ENCODE measurements at regions not wholly inside any gene's neighbourhood (a gene's known extent, or its start where the extent isn't known, plus 50 kb on each side); places are given as distances from the start of the nearest gene placed in this dataset.

DNA sequence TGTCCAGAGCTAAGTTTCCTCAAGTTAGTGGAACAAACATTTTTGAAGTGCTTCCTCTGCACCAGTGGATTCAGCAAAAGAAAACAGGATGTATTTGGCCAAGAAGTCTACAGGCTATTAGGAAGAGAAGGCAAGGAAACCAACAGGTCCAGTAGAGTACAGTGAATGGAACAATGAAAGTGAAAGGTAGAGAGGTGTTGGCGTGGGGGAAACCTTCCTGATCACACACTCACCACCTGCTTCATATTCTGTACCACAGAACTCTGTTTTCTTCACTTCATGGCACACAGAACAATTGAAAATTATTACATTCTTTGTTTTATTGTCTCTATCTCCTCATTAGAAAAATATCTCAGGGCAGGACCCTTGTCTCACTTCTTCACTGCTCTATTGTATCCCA lies 417.4 kb upstream of the FMR1 start:
- TF ChIP-seq, protein P1, sequence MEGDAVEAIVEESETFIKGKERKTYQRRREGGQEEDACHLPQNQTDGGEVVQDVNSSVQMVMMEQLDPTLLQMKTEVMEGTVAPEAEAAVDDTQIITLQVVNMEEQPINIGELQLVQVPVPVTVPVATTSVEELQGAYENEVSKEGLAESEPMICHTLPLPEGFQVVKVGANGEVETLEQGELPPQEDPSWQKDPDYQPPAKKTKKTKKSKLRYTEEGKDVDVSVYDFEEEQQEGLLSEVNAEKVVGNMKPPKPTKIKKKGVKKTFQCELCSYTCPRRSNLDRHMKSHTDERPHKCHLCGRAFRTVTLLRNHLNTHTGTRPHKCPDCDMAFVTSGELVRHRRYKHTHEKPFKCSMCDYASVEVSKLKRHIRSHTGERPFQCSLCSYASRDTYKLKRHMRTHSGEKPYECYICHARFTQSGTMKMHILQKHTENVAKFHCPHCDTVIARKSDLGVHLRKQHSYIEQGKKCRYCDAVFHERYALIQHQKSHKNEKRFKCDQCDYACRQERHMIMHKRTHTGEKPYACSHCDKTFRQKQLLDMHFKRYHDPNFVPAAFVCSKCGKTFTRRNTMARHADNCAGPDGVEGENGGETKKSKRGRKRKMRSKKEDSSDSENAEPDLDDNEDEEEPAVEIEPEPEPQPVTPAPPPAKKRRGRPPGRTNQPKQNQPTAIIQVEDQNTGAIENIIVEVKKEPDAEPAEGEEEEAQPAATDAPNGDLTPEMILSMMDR (conservative IDR thresholded peaks at IDR 0.05) = no peak
- no peak for TF ChIP-seq EZH2 (IDR thresholded peaks at IDR 0.05; ENCODE audit: low read depth)
